NCI-H2029 (cell line): ENCODE measurements at regions not wholly inside any gene's neighbourhood (a gene's known extent, or its start where the extent isn't known, plus 50 kb on each side); places are given as distances from the start of the nearest gene placed in this dataset.
"Not testable (repeated sequence)": the region's sequence is repeated elsewhere in the genome, so short reads cannot be mapped to it uniquely, and the experiment has no call there.

ENCODE experiments used
- DNase-seq: peaks from one replicate; lab custom pipeline; 2025; lab: John Stamatoyannopoulos, UW

DNA sequence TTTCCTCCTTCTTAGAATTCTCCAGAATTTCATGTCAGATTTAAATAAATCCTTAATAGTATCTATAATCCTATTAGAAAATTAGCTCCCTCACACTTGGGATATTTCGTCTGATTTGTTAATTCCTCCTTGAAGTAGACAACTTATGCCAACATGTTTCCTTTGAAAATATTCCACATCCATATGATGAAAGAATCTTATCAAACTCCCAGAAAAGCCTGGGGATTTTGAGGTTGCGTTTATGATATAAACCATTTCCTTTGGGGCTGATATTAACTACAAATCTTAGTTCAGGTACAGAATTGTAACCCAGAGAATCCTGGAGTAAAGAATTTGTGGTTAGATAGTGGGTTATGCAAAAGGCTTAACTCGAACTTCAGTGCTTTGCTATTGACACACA lies 2373.8 kb upstream of the ACO1 start:
- DNase-seq = no peak

DNA sequence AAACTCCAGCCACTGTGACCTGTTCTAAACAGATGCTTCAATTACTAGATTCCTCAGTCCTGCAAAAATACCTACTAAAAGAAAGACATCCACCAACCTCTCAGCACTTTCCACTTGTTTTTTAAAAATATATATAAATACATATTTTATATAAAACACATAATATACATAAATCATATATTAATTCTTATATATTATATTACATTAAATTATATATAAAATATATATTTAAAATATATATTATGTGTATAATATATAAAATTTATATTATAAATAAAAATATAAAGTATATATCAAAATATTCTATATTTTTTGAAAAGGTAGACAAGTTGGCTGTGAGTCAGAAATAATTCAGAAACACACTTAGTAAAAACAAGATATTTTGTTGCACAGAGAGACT lies 2371.8 kb upstream of the ACO1 start:
- DNase-seq = no peak

DNA sequence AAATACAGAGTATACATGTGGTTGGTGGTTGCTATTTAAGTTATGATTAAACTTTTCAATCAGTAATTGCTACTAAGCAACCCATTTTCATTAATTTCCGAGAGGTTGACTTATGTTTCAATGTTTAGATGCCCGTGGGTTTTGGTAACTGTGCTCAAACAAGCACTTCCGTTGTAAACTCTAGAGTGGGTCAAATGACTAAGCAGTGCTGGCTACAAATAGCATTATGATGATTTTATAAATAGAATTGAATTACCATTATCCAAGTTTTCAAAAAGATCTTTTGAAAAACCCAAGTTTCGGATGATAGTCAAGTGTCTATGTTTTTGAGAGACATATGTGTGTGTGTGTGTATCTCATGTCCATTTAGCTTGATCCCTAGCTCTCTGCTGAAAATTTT lies 2369.4 kb upstream of the ACO1 start:
- no peak for DNase-seq

DNA sequence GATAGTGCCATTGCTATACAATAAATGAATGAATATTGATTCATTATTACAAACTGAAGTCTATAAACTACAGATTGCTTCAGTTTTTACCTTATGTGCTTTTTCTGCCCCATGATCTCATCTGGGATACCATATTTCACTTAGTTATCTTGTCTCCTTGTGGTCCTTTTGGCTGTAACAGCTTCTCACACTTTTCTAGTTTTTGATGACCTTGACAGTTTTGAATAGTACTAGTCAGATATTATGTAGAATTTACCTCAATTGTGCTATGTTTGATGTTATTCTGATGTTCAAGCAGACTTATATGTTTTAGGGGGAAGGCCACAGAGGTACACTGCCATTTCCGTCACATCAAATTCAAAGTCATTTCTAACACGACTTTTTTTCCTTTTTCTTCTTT lies 2364.3 kb upstream of the ACO1 start:
- no peak for DNase-seq

DNA sequence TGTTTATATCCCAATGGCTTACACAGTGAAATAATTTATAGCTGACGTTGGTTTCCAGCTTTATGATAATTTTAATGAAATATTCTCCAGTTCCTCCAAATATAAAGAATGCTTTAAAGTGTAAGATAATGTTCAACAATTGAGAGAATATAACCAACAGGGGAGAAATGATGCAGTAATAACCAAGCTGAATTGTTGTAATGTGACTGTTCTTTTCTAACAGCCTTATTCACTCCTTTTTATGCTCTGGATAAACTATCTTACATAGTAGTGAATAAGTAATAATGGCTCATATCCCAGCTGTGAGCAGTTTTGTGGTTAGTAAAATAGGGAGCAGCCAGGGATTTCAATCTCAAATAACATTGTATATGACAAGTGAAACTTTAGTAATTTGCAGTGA lies 2348.7 kb upstream of the ACO1 start:
- DNase-seq = no peak

DNA sequence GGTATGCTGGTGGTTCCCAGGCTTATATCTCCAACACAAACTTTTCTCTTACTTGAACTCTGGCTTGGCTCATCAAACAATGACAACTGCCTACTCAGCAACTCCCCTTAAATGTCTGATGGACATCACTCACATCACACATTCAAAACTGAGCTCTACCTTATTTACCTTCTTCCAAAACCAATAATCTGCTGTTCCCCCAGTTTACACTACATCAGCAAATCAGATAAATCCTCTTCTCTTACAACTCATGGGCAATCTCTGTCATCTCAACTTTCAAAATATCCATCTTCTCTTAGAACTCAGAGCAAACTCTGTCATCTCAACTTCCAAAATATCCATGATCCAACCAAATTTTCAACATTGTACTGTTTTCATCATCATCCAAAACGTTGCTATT lies 2347.9 kb upstream of the ACO1 start:
- no peak for DNase-seq

DNA sequence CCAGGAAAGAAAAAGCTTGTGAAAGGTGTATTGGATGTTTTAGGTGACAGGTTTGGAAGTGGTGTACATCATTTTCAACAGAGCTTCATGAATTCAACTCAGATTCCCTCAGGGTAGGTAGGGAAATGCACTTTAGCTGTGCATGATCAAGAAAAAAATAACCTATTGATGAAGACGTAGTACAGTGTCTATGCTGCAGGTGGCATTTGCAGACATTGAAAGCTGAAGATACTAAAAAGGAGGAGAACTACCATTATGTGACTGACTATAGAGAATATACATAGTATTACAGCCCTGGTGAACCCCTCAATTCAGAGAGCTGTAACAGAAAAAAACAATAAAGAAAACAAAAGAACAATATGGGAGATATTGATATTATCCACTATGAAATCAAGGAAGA lies 2344.7 kb upstream of the ACO1 start:
- no peak for DNase-seq

DNA sequence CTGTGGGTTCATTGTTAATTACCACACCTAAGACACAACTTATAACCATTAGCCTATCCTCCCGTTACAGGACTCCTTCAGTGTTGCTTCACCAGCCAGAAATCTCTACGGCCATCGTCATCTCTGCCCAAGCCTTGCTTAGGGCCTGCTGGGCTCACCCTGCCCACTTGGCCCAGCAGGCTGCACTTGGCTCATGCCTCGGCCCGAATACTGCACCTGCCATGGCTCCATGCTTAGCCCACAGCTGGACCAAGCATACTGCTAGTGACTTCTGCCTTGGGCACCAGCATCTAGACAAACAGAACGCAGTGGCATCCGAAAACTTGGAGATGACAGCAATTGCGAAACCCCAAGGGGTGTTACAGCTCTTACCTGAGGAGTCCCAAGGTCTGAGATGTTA lies 2336.0 kb upstream of the ACO1 start:
- DNase-seq = no peak

DNA sequence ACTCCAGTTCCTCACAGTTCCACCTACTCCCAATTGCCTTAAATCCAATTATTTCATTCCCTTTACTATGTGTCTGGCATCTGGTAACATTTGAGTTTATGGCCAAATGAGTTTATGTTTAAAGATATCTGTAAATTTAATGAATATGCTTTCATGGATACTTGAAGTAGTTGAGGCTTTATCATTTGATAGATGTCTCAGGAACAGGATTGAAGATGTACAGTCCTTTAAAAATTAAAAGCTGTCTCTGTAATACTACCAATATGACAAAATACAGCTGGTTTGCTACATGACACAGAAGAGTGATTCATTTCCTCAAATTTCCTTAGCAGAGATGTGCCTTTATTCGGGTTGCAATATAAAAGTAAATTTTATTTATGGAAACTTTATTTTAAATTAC lies 2326.0 kb upstream of the ACO1 start:
- DNase-seq = no peak

DNA sequence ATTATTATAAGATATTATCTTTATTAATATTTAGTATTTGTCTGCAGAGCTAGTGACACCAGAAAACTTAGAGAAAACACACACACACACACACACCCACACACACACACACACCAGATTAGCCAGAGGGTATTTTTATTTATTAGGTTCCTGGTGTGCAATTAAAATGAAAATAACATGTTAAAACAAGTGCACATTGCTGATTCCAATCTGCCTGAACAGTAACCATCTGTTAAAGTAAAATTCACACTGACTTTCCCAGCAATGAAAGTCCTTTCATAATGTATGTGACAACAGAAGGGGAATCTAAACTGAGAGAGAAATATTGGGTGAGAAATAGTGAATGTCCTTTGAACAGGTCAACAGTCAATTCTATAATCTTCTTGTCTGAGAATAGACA lies 2323.5 kb upstream of the ACO1 start:
- no peak for DNase-seq

DNA sequence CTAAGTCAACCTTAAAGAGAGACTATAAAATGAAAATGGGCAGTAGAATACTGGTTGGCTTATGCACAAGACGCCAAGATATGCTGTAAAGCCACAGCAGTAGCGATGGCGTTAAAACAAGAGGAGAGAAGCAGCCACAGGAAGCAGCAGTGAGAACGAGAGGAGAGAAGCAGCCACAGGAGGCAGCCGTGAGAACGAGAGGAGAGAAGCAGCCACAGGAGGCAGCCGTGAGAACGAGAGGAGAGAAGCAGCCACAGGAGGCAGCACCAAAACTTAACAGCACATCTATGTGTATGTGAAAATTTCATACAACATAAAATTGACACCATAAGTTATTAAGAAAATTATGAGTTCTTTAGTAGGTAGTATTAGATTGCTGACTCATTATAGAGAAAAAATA lies 2318.6 kb upstream of the ACO1 start:
- DNase-seq = no peak

DNA sequence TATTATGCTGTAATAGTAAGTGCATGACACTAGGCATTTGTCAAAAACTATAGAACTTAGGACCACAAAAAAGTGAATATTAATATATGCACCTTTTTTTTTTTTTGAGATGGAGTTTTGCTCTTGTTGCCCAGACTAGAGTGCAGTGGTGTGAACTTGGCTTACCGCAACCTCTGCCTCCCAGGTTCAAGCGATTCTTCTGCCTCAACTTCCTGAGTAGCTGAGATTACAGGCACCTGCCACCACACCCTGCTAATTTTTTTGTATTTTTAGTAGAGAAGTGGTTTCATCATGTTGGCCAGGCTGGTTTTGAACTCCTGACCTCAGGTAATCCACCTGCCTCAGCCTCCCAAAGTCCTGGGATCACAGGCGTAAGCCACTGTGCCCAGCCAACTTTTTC lies 2315.2 kb upstream of the ACO1 start:
- DNase-seq = not testable (repeated sequence)

DNA sequence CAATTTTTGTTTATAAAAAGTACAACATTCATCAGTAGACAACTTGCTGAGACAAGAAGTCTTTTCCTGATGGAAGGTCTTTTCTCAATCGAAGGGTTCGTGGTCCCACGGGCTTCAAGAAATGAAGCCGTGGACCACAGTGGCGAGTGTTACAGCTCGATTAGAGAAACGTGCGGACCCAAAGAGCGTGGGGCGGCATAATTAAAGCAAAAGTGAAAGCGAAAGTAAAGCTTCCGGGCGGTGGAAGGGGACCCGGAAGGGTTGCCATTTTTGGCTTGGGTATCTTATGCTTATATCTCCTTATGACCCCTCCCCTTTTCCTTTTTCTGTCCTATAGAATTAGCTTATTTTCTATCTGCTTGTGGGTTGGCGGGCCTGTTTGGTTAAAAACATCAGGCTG lies 2309.4 kb upstream of the ACO1 start:
- DNase-seq = peak; percentile 56

DNA sequence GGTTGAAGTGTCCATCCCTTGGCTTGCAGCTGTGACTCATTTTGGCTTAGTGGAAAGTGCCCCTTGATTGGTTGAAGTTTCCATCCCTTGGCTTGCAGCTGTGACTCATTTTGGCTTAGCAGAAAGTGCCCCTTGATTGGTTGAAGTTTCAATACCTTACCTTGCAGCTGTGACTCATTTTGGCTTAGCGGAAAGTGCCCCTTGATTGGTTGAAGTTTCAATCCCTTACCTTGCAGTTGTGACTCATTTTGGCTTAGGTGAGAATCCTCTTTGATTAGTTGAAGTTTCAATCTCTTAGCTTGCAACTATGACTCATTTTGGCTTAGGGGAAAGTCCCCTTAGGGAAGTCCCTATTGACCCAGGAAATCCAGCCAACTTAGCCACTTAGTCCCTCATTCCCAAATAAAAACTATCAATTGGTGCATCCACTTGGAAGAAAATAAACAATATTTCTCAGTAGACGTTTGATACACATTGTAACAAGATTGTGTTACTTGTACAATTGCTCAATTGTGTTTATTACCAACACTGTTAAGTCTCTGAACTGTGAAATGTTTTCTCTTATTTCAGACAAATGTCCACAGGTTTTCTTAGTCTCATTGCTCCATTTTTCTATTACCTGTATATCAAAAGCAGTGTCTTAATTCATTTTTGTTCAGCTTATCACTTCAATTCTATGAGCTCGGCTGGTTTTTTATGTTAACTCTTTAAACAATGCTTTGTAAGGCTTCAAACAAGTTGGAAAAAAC lies 2308.8 kb upstream of the ACO1 start:
- no peak for DNase-seq

DNA sequence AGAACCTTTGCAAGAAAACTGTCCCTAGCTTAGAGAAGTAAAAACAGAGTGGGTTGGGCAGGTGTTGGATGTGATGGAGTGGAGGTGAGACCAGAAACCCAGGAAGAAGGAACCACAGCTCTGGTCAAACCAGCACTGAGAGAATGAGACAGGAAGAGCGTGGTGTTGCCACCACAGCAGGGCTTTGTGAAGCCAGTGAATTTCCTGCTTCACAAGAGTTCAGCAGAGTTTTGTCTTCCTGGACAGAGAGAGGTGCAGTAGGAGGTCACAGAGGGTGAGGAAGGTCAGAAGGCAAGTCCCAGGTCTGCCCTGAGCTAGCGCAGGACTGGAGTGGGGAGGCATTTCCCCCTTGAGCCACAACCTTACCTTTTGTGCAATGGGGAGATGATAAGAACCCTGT lies 2306.2 kb upstream of the ACO1 start:
- no peak for DNase-seq

DNA sequence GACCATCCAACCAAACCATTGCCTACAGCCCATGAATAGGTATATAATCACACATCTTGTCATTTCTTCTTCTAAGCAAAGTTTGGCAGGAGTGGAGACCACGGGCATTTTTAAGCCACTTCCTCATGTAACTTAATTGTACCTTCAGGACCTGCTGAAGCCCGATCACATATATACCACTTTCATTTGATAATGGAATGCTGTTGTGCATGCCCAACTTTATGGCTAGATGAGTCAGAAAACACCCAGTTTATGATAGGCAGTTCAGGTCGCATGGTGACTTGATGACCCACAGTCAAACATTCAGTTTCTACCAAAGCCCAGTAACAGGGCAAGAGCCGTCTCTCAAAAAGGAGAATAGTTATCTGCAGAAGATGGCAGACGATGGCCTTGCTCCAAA lies 2295.0 kb upstream of the ACO1 start:
- DNase-seq = no peak

DNA sequence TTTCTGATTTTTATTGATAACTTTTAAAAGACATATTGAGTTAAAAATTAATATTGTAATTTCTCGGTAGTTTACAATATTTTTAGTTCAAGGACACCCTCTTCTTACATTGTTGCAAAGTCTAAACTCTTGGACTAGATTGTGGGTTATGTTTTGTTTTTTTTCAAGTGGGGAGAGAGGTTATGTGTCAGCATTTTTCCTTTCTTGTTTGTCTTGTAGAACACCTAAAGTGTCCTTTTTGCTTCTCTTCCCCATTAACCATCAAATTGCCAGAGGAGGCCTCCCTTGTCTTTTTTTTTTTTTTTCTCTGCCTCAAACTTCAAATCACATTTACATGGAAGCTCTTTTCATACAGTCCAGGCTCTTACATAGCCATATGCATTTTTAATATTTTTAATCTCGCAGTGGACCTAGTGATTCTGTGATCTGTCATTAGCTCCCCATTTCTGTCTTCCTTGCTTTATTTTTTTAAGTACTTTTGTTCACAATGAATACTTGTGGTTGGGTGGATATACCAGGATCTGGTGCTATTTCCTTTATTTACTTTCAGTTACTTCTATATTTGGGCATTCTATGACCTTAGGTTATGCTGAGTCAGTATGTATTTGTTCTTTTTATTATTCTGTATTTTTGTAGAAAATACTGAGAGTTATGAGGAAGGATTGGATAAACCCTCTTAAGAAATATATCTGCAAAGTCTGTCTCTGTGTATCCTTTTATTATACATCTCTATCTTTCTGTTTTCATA lies 2280.6 kb upstream of the ACO1 start:
- no peak for DNase-seq

DNA sequence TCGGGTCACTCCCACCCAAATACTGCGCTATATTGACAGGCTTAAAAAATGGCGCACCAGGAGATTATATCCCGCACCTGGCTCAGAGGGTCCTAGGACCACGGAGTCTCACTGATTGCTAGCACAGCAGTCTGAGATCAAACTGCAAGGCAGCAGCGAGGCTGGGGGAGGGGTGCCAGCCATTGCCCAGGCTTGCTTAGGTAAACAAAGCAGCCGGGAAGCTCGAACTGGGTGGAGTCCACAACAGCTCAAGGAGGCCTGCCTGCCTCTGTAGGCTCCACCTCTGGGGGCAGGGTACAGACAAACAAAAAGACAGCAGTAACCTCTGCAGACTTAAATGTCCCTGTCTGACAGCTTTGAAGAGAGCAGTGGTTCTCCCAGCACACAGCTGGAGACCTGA lies 2277.3 kb upstream of the ACO1 start:
- DNase-seq = not testable (repeated sequence)

DNA sequence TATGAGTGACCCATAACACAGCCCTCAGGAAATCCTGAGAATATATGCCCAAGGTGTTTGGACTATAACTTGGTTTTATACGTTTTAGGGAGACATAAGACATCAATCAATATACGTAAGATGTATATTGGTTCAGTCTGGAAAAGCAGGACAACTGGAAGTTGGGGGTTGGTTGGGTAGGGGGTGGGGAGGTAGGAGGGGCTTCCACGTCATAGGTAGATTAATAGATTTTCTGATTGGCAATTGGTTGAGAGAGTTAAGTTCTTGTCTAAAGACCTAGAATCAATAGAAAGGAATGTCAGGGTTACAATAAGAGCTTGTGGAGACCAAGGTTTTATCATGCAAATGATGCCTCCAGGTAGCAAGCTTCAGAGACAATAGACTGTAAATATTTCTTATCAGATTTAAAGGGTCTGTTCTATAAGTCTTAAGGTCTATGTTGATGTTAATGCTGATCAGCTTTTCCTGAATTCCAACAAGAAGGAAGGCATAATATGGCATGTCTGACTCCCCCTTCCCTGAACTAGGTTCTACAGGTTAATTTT lies 2267.7 kb upstream of the ACO1 start:
- DNase-seq = no peak

DNA sequence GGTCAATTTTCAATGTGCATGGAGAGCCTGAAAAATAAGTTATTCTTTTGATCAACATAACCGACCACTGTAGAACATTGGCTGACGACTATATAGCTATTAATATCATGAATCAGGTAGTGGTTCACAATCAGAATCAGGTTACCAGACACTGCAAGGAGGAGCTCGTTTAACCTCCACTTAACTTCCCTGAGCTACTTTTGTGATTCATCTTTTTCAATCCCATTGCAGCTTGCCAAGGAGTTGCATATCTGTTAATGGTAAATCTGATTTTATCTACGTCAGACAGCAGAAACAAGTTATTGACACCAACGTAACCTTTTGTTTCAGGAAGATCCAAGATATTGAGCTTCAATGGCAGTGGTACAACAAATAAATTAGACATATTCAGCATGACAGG lies 2263.8 kb upstream of the ACO1 start:
- no peak for DNase-seq

DNA sequence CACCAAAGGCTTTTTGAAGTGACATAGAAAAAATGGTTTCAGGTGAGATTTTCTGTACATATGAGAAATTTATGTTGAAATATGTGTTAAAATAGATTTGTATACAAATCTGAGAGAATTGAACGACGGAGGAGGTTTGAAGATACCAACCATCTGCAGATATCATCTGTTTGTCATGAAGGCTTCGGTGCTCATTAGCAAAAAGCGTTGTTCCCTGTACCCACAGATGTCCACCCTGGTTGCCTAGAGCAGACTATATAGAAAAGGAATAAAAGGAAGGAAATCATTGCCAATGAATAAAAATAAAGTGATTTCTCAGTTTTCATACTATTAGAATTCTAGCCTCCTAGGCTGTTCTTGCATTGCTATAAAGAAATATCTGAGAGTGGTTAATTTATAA lies 2262.8 kb upstream of the ACO1 start:
- no peak for DNase-seq

DNA sequence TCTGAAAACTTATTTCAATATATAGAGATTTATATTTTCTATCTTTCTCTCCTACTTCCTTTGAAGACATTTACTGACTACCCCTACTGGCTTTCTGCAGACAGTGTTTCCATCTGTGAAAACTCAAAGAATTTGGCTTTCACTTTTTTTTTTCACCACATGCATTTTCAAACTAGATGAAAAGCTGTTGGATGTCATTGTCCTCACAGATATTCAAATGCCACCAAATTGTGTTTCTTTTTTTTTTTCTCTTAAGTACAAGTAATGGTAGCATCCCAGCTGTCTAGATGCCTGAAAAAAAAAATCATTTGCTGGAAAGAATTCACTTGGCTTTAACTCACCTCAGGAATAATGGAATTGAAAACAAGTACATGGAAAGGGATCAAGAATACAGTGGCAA lies 2258.6 kb upstream of the ACO1 start:
- DNase-seq = no peak

DNA sequence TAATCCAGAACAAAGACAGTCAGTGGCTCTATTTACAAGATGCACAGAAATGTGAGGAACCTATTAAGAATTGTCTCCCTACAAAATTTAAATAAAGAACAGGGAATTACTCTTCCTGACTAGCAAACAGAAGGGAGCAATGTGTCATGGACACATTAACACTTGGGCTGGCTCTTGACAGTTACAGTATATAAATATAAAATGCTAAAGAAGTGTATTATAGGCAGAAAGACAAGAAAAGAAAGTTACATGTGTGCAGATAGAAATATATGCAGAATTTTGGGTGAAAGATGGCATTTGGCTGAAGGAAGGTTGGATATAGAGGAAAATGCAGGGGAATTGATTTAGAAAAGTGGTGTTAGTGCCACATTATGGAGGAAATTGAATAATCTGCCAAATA lies 2257.1 kb upstream of the ACO1 start:
- DNase-seq = no peak

DNA sequence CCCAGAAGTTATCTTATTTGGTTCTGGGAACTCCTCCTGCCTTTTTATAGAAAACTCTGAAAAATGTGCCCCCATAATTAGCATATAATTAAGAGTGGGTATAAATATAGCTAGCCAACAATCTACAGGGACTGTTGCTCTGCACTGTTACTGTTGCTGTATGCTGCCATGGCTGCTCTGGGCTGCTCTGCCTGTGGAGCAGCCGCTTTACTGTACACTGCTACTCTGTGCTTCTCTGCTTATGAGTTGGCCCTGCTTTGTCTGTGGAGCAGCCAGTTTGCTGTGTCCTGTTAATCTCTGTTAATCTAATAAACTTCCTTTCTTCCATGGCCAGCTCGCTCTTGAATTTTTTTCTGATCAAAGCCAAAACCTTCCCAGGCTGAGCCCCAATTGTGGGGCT lies 2244.0 kb upstream of the ACO1 start:
- DNase-seq = no peak
